Peyer's patch (tissue), 4 donors: ENCODE measurements at regions not wholly inside any gene's neighbourhood (a gene's known extent, or its start where the extent isn't known, plus 50 kb on each side); places are given as distances from the start of the nearest gene placed in this dataset.

Experiments used
- CTCF ChIP-seq, 6 experiments: fragments of 450-650 bp in 4 of 6; fragments of 200-600 bp in 2 of 6; sonication (generic) in 1 of 6; IDR thresholded peaks; one replicate each; pipeline ENCODE4 v1.5.1; 2017 to 2019; ENCODE audit warnings: antibody characterized with exemption in 6 of 6, mild to moderate bottlenecking in 3 of 6, moderate library complexity in 1 of 6
- POLR2A ChIP-seq, 2 donors: fragments of 450-650 bp; IDR thresholded peaks; one replicate each; pipeline ENCODE4 v1.5.1; 2017; ENCODE audit warnings: antibody characterized with exemption in 2 of 2, mild to moderate bottlenecking in 2 of 2, moderate library complexity in 2 of 2

DNA sequence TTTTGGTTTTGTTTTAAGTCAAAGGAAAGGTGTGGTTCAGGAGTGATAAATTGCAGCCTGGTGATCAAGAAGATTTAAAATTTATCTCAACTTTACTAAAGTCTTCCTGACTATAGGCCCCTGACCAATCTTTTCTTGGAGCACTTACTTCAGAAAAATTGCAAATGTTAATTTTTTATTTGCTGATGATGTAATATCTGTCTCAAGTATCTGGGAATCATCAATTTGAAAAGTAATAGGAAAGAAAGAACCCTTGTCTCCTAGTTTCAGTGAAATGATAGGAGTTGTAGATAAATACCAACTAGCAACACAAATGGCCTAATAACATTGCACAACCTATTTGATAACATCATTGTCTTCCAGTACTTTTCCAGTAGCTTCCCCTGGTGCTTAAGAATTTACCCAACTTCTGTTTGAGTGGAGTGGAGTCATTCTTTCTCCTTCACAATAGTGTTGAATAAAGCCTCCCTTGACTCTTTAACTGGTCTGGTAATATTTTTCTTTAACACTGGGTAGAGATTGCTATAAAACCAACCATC lies 648.3 kb upstream of the ADGRB3 start:
- TF ChIP-seq POLR2A (IDR thresholded peaks at IDR 0.05) (no peak), CTCF (IDR thresholded peaks at IDR 0.05) (no peak)
